ENCODE measurements at regions not wholly inside any gene's neighbourhood (a gene's known extent, or its start where the extent isn't known, plus 50 kb on each side); places are given as distances from the start of the nearest gene placed in this dataset.
A peak's percentile ranks its signal among the peaks of the same experiment; 100 is the strongest.

DNA sequence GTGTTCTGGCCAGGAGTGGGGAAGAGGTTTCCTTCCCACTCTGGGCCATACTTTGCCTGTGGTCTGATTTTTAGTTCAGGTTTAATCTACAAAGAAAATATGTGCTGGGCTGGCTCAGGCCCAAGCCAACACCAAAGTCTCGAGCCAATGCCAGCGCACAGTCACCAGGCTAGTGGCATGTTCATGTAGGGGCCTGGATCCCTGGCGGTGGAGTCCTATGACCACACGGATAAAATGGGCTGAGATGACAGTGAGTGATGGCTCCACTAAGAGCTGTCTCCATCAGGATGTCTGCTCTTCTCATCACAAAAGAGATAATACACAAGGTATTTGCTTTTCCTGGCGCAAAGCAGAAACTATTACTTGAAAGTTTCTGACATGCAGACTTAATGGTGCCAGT is 92.9 kb upstream of the PTPN3 start:
- DNase-seq (no peak), ATAC-seq (peak; percentile 42)

DNA sequence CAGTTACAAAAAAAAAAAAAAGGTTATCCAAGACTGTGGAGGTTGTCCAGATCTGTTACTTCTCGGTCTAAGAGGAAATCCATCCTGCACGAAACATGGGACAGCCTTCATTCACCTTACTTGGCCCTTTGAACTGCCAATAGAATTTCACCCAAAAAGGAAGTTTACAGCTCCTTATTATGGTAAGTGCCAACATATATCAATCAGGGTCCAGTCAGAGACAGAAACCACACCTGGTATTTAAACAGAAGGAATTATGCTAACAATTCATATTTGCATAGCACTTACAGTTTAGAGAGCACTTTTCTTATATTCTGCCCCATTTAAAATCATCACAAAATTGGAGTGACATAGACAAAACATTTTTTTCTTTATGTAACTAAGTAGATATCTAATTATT is 93.6 kb upstream of the PTPN3 start:
- Histone ChIP-seq H3K4me3 (no peak overlapping the region), H3K4me1 (no peaks in the 10 kb centered on the region), H3K27me3 (no peaks in the 10 kb centered on the region), H3K36me3 (no peaks in the 10 kb centered on the region), H3K27ac (no peak overlapping the region), H3K9me3 (peaks cover 0 to 3% of the 10 kb centered on the region in 2 donors)
- TF ChIP-seq, protein P1, sequence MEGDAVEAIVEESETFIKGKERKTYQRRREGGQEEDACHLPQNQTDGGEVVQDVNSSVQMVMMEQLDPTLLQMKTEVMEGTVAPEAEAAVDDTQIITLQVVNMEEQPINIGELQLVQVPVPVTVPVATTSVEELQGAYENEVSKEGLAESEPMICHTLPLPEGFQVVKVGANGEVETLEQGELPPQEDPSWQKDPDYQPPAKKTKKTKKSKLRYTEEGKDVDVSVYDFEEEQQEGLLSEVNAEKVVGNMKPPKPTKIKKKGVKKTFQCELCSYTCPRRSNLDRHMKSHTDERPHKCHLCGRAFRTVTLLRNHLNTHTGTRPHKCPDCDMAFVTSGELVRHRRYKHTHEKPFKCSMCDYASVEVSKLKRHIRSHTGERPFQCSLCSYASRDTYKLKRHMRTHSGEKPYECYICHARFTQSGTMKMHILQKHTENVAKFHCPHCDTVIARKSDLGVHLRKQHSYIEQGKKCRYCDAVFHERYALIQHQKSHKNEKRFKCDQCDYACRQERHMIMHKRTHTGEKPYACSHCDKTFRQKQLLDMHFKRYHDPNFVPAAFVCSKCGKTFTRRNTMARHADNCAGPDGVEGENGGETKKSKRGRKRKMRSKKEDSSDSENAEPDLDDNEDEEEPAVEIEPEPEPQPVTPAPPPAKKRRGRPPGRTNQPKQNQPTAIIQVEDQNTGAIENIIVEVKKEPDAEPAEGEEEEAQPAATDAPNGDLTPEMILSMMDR (IDR thresholded peaks at IDR 0.05): no peak
- intact Hi-C loops (cut with DNase I): no loop called here
- ATAC-seq (peak; percentile 41), DNase-seq (no peak)

More for the DNA sequence above, 92.9 kb upstream of the PTPN3 start:
- Histone ChIP-seq H3K36me3 (no peaks in the 10 kb centered on the region), H3K4me1 (no peaks in the 10 kb centered on the region), H3K4me3 (no peak overlapping the region), H3K27ac (no peak overlapping the region), H3K27me3 (no peaks in the 10 kb centered on the region), H3K9me3 (peaks cover 0 to 3% of the 10 kb centered on the region in 2 donors)
- TF ChIP-seq, protein P1 (IDR thresholded peaks at IDR 0.05): no peak
- intact Hi-C loops (cut with DNase I): no loop called here

DNA sequence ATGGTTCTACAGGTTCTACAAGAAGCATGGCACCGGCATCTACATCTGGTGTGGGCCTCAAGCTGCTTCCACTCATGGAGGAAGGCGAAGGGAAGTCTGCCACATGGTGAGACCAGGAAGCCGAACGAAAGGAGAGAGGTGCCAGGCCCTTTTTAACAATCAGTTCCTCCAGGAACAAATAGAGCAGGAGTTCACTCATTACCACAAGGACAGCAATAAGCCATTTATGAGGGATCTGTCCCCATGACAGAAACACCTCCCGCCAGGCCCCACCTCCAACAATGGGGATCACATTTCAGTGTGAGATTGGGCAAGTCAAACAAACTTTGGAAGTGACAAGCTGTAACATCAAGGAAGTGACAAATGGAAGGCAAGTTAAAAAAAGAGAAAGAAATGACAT is 95.5 kb upstream of the PTPN3 start:
- intact Hi-C loops (cut with DNase I): no loop called here
- no peak for ATAC-seq

DNA sequence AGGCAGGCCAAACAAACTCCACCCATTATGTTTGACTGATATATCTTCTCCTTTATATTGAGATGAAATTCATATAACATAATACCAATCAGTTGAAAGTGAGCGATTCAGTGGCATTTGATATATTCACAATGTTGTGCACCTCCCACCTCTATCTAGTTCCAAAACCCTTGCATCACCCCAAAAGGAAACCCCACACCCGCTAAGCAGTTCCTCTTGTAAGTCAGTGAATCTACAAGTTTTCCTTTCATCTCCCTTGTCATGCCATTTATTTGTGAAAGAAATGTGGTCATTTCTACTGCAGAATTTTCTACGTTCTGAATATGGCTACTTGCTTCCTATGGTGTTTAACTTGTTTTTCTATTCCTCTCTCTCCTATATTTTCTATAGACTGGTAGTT is 99.4 kb upstream of the PTPN3 start:
- Histone ChIP-seq H3K27ac (no peak overlapping the region), H3K4me1 (no peaks in the 10 kb centered on the region), H3K9me3 (no peaks in the 10 kb centered on the region), H3K36me3 (no peaks in the 10 kb centered on the region), H3K27me3 (no peaks in the 10 kb centered on the region), H3K4me3 (no peak overlapping the region)
- TF ChIP-seq, protein P1 (IDR thresholded peaks at IDR 0.05): no peak
- intact Hi-C loops (cut with DNase I): no loop called here
- ATAC-seq (no peak), DNase-seq (no peak)

More for the DNA sequence above, 95.5 kb upstream of the PTPN3 start:
- Histone ChIP-seq H3K4me1 (no peaks in the 10 kb centered on the region), H3K27me3 (no peaks in the 10 kb centered on the region), H3K27ac (no peak overlapping the region), H3K4me3 (no peak overlapping the region), H3K36me3 (no peaks in the 10 kb centered on the region), H3K9me3 (peaks cover 0 to 3% of the 10 kb centered on the region in 2 donors)
- no peak for DNase-seq
- TF ChIP-seq, protein P1 (IDR thresholded peaks at IDR 0.05): no peak

DNA sequence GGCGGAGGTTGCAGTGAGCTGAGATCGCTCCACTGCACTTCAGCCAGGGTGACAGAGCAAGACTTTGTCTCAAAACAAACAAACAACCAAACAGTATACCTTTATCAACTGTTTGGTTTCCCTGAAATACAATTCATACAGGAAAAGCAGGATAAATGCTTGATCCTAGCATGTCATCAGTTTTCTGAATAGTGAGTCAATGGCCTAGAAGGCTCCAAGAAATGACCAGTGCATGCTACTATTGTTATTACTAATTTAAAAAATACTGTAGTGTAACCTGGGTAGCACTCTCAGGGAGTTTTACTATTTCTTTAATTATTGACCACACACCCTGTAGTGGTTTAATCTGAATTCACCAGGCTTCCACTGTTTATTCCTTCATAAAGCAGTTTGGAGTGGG is 101.0 kb upstream of the PTPN3 start:
- H3K4me1 ChIP-seq: no peaks in the 10 kb centered on the region
- no peak overlapping the region for H3K27ac ChIP-seq
- no peak overlapping the region for H3K4me3 ChIP-seq
- no peak for DNase-seq
- H3K36me3 ChIP-seq: no peaks in the 10 kb centered on the region
- TF ChIP-seq, protein P1 (IDR thresholded peaks at IDR 0.05): no peak
- no peak for ATAC-seq
- no peaks in the 10 kb centered on the region for H3K9me3 ChIP-seq
- no peaks in the 10 kb centered on the region for H3K27me3 ChIP-seq
- intact Hi-C loops (cut with DNase I): no loop called here
